ENCODE measurements at regions not wholly inside any gene's neighbourhood (a gene's known extent, or its start where the extent isn't known, plus 50 kb on each side); places are given as distances from the start of the nearest gene placed in this dataset.

DNA sequence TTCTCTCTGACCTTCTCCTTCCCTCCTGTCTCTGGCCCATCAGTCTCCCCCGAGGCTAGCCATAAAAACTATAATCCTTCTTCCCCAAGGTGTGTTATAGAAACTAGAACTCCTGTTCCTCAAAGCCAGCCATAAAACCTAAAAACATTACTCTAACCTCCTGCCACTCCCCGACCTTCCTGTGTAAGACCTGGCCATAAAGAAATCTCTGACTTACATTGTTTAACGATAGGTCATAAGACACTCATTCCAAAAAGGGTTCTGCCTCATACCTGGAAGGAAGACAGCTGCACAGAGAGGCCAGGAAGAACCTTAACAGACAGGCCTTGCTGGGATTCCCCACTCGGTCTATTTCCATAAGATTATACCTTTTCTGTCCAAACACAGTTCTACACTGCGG is 70.9 kb upstream of the EEA1 start:
- no peak overlapping the region for H4K5ac ChIP-seq (ENCODE audit: insufficient read length, low read depth, low read length)
- FAIRE-seq, result no peak
- 94% methylated on average over 5 of the region's 5 CpGs; no CpG with 5 or more reads in 1 of the 2 experiments for WGBS, 2 experiments (ENCODE audit: extremely low coverage in 1 of 2, insufficient coverage in 1 of 2, insufficient read length in 1 of 2, insufficient replicate concordance in 2 of 2, low coverage in 1 of 2, low lambda C conversion rate in 2 of 2, missing lambda C conversion rate in 1 of 2)
- TF ChIP-seq ASH2L (IDR thresholded peaks at IDR 0.05; ENCODE audit: low read length) (no peak), ATF3 (IDR thresholded peaks at IDR 0.05; ENCODE audit: insufficient read depth, low read depth, low read length) (no peak), SIX5 (IDR thresholded peaks at IDR 0.05; ENCODE audit: low read depth, low read length) (no peak), POU5F1 (IDR thresholded peaks at IDR 0.05; ENCODE audit: low read depth, low read length) (no peak), SIN3A (conservative IDR thresholded peaks at IDR 0.05 in 1 of 2, IDR thresholded peaks at IDR 0.05 in 1 of 2; ENCODE audit: low read depth in 1 of 2, low read length in 2 of 2) (no peak), SUZ12 (IDR thresholded peaks at IDR 0.05; ENCODE audit: low read length) (no peak), POLR2AphosphoS5 (IDR thresholded peaks at IDR 0.05; ENCODE audit: low read depth, low read length) (no peak), SP2 (IDR thresholded peaks at IDR 0.05; ENCODE audit: low read length) (no peak), BRCA1 (IDR thresholded peaks at IDR 0.05; ENCODE audit: low read depth, low read length) (no peak), NRF1 (IDR thresholded peaks at IDR 0.05; ENCODE audit: low read depth, low read length) (no peak), EP300 (IDR thresholded peaks at IDR 0.05; ENCODE audit: borderline replicate concordance in 1 of 2, low read depth in 2 of 2, low read length in 2 of 2) (no peak), TBP (IDR thresholded peaks at IDR 0.05; ENCODE audit: low read depth, low read length) (no peak), CEBPB (IDR thresholded peaks at IDR 0.05; ENCODE audit: low read depth, low read length) (no peak)
- TF ChIP-seq, protein P1, sequence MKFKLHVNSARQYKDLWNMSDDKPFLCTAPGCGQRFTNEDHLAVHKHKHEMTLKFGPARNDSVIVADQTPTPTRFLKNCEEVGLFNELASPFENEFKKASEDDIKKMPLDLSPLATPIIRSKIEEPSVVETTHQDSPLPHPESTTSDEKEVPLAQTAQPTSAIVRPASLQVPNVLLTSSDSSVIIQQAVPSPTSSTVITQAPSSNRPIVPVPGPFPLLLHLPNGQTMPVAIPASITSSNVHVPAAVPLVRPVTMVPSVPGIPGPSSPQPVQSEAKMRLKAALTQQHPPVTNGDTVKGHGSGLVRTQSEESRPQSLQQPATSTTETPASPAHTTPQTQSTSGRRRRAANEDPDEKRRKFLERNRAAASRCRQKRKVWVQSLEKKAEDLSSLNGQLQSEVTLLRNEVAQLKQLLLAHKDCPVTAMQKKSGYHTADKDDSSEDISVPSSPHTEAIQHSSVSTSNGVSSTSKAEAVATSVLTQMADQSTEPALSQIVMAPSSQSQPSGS (IDR thresholded peaks at IDR 0.05; ENCODE audit: low read length), result no peak

More for the DNA sequence above, 70.9 kb upstream of the EEA1 start:
- Histone ChIP-seq H3K79me2 (ENCODE audit: control insufficient read depth in 1 of 2, insufficient read depth in 2 of 2, low read length in 2 of 2) (no peaks in the 10 kb centered on the region), H3K56ac (replicated peaks; ENCODE audit: insufficient read length, low read depth, low read length) (no peak overlapping the region), H3K9ac (replicated peaks in 1 of 4; ENCODE audit: extremely low read depth in 1 of 4, low read depth in 3 of 4, low read length in 3 of 4) (no peak overlapping the region), H2AK5ac (ENCODE audit: low read depth, low read length) (no peak overlapping the region), H4K91ac (replicated peaks; ENCODE audit: insufficient read length, low read length) (no peak overlapping the region), H3K79me1 (ENCODE audit: low read depth, low read length) (no peaks in the 10 kb centered on the region), H3K4me1 (replicated peaks in 1 of 4; ENCODE audit: control insufficient read depth in 3 of 4, insufficient read depth in 4 of 4, low read length in 3 of 4) (no peaks in the 10 kb centered on the region), H3K9me3 (ENCODE audit: insufficient read depth in 2 of 2, low read depth in 1 of 2, low read length in 1 of 2) (no peaks in the 10 kb centered on the region), H2BK120ac (replicated peaks; ENCODE audit: low read depth, low read length) (no peak overlapping the region), H2AFZ (ENCODE audit: low read length) (no peak overlapping the region), H2BK12ac (ENCODE audit: low read depth, low read length) (no peak overlapping the region), H3K14ac (ENCODE audit: insufficient read length) (no peak overlapping the region), H3K36me3 (ENCODE audit: control insufficient read depth in 2 of 4, insufficient read depth in 4 of 4, low read length in 3 of 4) (no peaks in the 10 kb centered on the region), H3K4me2 (ENCODE audit: insufficient read depth in 1 of 2, low read depth in 2 of 2, low read length in 2 of 2) (no peak overlapping the region), H3K4ac (replicated peaks; ENCODE audit: insufficient read length, low read depth, low read length) (no peak overlapping the region), H3K4me3 (ENCODE audit: extremely low read depth in 1 of 4, insufficient read depth in 2 of 4, low read depth in 3 of 4, low read length in 4 of 4) (no peak overlapping the region), H4K8ac (ENCODE audit: extremely low read depth, insufficient read depth, low read length) (no peak overlapping the region), H3K27me3 (replicated peaks in 1 of 4; ENCODE audit: control insufficient read depth in 3 of 4, extremely low read depth in 1 of 4, insufficient read depth in 3 of 4, low read length in 3 of 4) (no peaks in the 10 kb centered on the region), H4K20me1 (replicated peaks in 1 of 2; ENCODE audit: control insufficient read depth in 1 of 2, insufficient read depth in 2 of 2, low read length in 2 of 2) (no peaks in the 10 kb centered on the region), H3K18ac (ENCODE audit: extremely low read depth, low read length) (no peak overlapping the region), H2BK15ac (ENCODE audit: low read length) (no peak overlapping the region), H3K23me2 (ENCODE audit: low read depth, low read length) (no peaks in the 10 kb centered on the region), H2BK5ac (ENCODE audit: low read depth, low read length) (no peak overlapping the region), H2BK20ac (ENCODE audit: low read length) (no peak overlapping the region), H3K23ac (ENCODE audit: insufficient read length) (no peak overlapping the region), H3K27ac (ENCODE audit: low read depth, low read length) (no peak overlapping the region)
- no peak for DNase-seq (ENCODE audit: low read depth in 1 of 2, low spot score in 2 of 2)
- CTCF ChIA-PET (ENCODE audit: partially characterized antibody), result no interaction called here
- POLR2A ChIA-PET (ENCODE audit: partially characterized antibody), result no interaction called here

All from H1 (cell line).